ENCODE measurements at regions not wholly inside any gene's neighbourhood (a gene's known extent, or its start where the extent isn't known, plus 50 kb on each side); places are given as distances from the start of the nearest gene placed in this dataset.

GRCh38 chr9:104342552-104342951 is 161.5 kb upstream of the OR13F1 start:
- dilution Hi-C loops (cut with MboI; ENCODE audit: extremely low pct_ligation_motif_present, low sequenced_read_pairs) (no loop called here), intact Hi-C loops (cut with micrococcal nuclease) (no loop called here)
- no peak overlapping the region for H3K4me3 ChIP-seq (replicated peaks in 1 of 3; ENCODE audit: insufficient read depth in 1 of 3, low read depth in 1 of 3, low read length in 3 of 3)
- ChIA-PET CTCF (no interaction called here), POLR2A (no interaction called here)
- no TSS peak for BruUV-seq (replicated peaks)
- no peak for DNase-seq (ENCODE audit: low read depth, low spot score)
- no peak for TF ChIP-seq EZH2 (IDR thresholded peaks at IDR 0.05; ENCODE audit: borderline replicate concordance, low read depth, low read length, severe bottlenecking)
- no peak for TF ChIP-seq GATA2 (IDR thresholded peaks at IDR 0.05; ENCODE audit: insufficient read depth, insufficient read length, low read depth, low read length)
- no peak for TF ChIP-seq CTCF (IDR thresholded peaks at IDR 0.05; ENCODE audit: extremely low read depth in 1 of 2, insufficient read depth in 1 of 2, low read depth in 1 of 2, low read length in 2 of 2)
- no peak for TF ChIP-seq MAX (IDR thresholded peaks at IDR 0.05; ENCODE audit: insufficient read depth, insufficient read length)
- no peak for TF ChIP-seq JUN (IDR thresholded peaks at IDR 0.05; ENCODE audit: borderline replicate concordance, insufficient read depth, insufficient read length, low read depth)
- TF ChIP-seq MYC (IDR thresholded peaks at IDR 0.05; ENCODE audit: low read depth, low read length) = no peak
- no peak for TF ChIP-seq FOS (IDR thresholded peaks at IDR 0.05; ENCODE audit: borderline replicate concordance, insufficient read depth, low read length)
- no peak for TF ChIP-seq POLR2A (IDR thresholded peaks at IDR 0.05; ENCODE audit: low read depth, low read length)
- H3K27me3 ChIP-seq (ENCODE audit: control insufficient read depth in 2 of 2, insufficient read depth in 2 of 2, low read length in 2 of 2) = no peaks in the 10 kb centered on the region
- H3K4me2 ChIP-seq (ENCODE audit: insufficient read depth, low read length) = no peak overlapping the region
- no peak for FAIRE-seq
- no peaks in the 10 kb centered on the region for H3K9me3 ChIP-seq (replicated peaks; ENCODE audit: control insufficient read depth, insufficient read depth, low read length)
- H3K9ac ChIP-seq (replicated peaks; ENCODE audit: extremely low read depth, insufficient read depth, low read length) = no peak overlapping the region
- no peak overlapping the region for H3K27ac ChIP-seq (ENCODE audit: insufficient read depth, low read depth, low read length)
- H3K4me1 ChIP-seq (ENCODE audit: control insufficient read depth, extremely low read depth, insufficient read depth, low read length) = no peaks in the 10 kb centered on the region
- no peaks in the 10 kb centered on the region for H4K20me1 ChIP-seq (replicated peaks; ENCODE audit: control insufficient read depth, extremely low read depth, insufficient read depth, low read length)
- no peaks in the 10 kb centered on the region for H3K36me3 ChIP-seq (ENCODE audit: control insufficient read depth in 2 of 2, extremely low read depth in 1 of 2, insufficient read depth in 2 of 2, low read length in 2 of 2)
- no peaks in the 10 kb centered on the region for H3K79me2 ChIP-seq (ENCODE audit: control insufficient read depth, insufficient read depth, low read length)
- no peak overlapping the region for H2AFZ ChIP-seq (ENCODE audit: low read depth, low read length)
- H3K9me1 ChIP-seq (replicated peaks; ENCODE audit: control insufficient read depth, extremely low read depth, insufficient read depth, low read length) = no peaks in the 10 kb centered on the region

Measured in endothelial cell of umbilical vein (primary cell).